PC-3 (cell line): ENCODE measurements at regions not wholly inside any gene's neighbourhood (a gene's known extent, or its start where the extent isn't known, plus 50 kb on each side); places are given as distances from the start of the nearest gene placed in this dataset.

Experiments
- EZH2 ChIP-seq: fragments of 300-600 bp; sonication (generic); IDR thresholded peaks from one replicate; pipeline ENCODE4 v1.6.1; 2017; ENCODE audit warnings: antibody characterized with exemption, mild to moderate bottlenecking, low read length; ENCODE audit not compliant: unreplicated experiment
- EZH2phosphoT487 ChIP-seq: fragments of 300-600 bp; sonication (generic); IDR thresholded peaks from 2 replicates; pipeline ENCODE4 v1.6.1; 2018; ENCODE audit warnings: mild to moderate bottlenecking, antibody characterized with exemption, low read length, borderline replicate concordance

DNA sequence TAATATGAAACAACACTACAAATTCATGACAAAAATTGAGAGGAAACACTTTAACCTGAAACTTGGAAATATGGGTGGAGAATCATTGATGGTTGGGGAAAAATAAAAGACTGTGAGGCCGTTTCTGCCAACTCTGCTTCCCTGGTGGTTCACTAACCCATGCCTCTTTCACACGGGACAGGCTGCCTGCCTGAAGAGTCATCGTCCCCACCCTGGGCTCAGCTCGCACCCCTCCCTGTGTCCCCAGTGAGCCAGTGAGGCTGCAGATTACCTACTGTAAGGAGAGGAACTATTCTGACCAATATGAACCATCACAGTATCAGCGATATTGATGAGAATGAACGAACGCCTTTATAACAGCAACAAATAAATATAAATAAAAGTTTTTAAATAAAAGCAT lies 357.8 kb upstream of the CDH20 start:
- no peak for TF ChIP-seq EZH2
- TF ChIP-seq EZH2phosphoT487 = no peak
